ENCODE measurements at regions not wholly inside any gene's neighbourhood (a gene's known extent, or its start where the extent isn't known, plus 50 kb on each side); places are given as distances from the start of the nearest gene placed in this dataset.

DNA sequence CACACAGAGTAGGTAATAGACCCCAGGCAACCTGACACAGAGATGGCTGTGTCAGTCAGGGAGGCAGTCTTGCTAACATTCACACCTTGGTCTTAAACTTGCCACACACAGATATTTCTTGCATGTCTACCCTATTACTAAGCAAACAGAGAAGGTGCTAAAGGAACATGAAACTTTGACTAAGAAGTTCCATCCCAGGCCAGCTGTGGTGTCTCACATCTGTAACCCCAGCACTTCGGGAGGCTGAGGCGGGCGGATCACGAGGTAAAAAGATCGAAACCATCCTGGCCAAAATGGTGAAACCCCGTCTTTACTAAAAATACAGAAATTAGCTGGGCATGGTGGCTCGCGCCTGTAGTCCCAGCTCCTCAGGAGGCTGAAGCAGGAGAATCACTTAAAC, 222.4 kb upstream of the JARID2 start:
- peak in 1 of 2 experiments; percentile 38 for DNase-seq
- TF ChIP-seq, protein P1, sequence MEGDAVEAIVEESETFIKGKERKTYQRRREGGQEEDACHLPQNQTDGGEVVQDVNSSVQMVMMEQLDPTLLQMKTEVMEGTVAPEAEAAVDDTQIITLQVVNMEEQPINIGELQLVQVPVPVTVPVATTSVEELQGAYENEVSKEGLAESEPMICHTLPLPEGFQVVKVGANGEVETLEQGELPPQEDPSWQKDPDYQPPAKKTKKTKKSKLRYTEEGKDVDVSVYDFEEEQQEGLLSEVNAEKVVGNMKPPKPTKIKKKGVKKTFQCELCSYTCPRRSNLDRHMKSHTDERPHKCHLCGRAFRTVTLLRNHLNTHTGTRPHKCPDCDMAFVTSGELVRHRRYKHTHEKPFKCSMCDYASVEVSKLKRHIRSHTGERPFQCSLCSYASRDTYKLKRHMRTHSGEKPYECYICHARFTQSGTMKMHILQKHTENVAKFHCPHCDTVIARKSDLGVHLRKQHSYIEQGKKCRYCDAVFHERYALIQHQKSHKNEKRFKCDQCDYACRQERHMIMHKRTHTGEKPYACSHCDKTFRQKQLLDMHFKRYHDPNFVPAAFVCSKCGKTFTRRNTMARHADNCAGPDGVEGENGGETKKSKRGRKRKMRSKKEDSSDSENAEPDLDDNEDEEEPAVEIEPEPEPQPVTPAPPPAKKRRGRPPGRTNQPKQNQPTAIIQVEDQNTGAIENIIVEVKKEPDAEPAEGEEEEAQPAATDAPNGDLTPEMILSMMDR (conservative IDR thresholded peaks at IDR 0.05), result no peak
- no peak for TF ChIP-seq EZH2 (IDR thresholded peaks at IDR 0.05; ENCODE audit: low read depth)
- ChIA-PET POLR2A (ENCODE audit: unreplicated experiment) (no interaction called here), CTCF (no interaction called here)
- Histone ChIP-seq H4K20me1 (ENCODE audit: insufficient read depth) (no peaks in the 10 kb centered on the region), H3K4me2 (no peak overlapping the region), H3K4me3 (no peak overlapping the region), H3K79me2 (ENCODE audit: low read depth) (no peaks in the 10 kb centered on the region), H3K27ac (no peak overlapping the region), H3K4me1 (replicated peaks; ENCODE audit: insufficient read depth) (peaks cover 34% of the 10 kb centered on the region), H3K27me3 (ENCODE audit: insufficient read depth, low read depth) (no peaks in the 10 kb centered on the region), H3K36me3 (ENCODE audit: low read depth) (no peaks in the 10 kb centered on the region), H3K9me2 (ENCODE audit: insufficient read depth) (no peaks in the 10 kb centered on the region), H3F3A (ENCODE audit: insufficient read depth, low read depth) (peaks cover 10% of the 10 kb centered on the region; the same call in 1 of the 2 replicates), H2AFZ (no peak overlapping the region), H3K9me3 (ENCODE audit: insufficient read depth, low read depth) (no peaks in the 10 kb centered on the region)
- no TSS peak for BruUV-seq (replicated peaks)
- intact Hi-C loops (cut with micrococcal nuclease; ENCODE audit: unreplicated experiment), result no loop called here

DNA sequence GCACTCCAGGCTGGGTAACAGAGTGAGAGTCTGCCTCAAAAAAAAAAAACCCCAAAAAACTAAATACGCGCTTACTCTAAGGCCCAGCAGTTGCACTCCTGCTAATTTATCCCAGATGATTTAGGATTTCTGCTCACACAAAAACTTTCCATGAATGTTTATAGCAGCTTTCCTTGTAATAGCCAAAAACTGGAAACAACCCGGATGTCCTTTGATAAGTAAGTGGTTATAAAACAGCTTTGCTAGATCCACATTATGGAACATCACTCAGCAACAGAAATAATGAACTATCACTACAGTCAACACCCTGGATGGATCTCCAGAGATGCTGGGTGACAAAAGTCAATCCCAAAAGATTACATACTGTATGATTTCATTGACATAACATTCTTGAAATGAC, 220.4 kb upstream of the JARID2 start:
- Histone ChIP-seq H3K9me3 (ENCODE audit: insufficient read depth, low read depth) (no peaks in the 10 kb centered on the region), H3K4me1 (replicated peaks; ENCODE audit: insufficient read depth) (peaks cover 34% of the 10 kb centered on the region), H3K4me2 (no peak overlapping the region), H3K36me3 (ENCODE audit: low read depth) (no peaks in the 10 kb centered on the region), H3K79me2 (ENCODE audit: low read depth) (no peaks in the 10 kb centered on the region), H3K27ac (no peak overlapping the region), H3K9me2 (ENCODE audit: insufficient read depth) (no peaks in the 10 kb centered on the region), H3K4me3 (no peak overlapping the region), H4K20me1 (ENCODE audit: insufficient read depth) (no peaks in the 10 kb centered on the region), H3K27me3 (ENCODE audit: insufficient read depth, low read depth) (no peaks in the 10 kb centered on the region), H2AFZ (no peak overlapping the region), H3F3A (ENCODE audit: insufficient read depth, low read depth) (peaks cover 10% of the 10 kb centered on the region; the same call in 1 of the 2 replicates)
- DNase-seq, result no peak
- TF ChIP-seq, protein P1 (conservative IDR thresholded peaks at IDR 0.05), result no peak
- TF ChIP-seq EZH2 (IDR thresholded peaks at IDR 0.05; ENCODE audit: low read depth), result no peak
- POLR2A ChIA-PET (ENCODE audit: unreplicated experiment), result no interaction called here
- CTCF ChIA-PET, result no interaction called here
- intact Hi-C loops (cut with micrococcal nuclease; ENCODE audit: unreplicated experiment), result no loop called here
- no TSS peak for BruUV-seq (replicated peaks)

DNA sequence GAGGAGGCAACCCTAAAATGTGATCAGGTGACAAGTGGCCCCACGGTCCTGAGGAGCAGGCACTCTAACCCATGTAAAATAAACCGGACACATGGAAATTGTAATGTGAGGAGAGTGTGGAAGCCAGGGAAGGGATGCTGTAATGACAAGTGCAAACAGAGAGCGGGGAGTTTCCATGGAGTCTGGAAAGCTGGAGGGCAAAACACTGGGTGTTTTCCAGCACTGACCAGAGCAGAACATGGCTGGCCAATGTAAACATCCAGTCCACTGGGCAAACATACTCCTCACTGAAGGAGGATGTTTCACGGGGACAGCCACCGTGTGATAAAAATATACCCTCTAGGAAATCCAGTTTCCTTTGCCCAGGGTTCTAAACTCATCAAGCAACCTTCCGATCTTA, 219.0 kb upstream of the JARID2 start:
- intact Hi-C loops (cut with micrococcal nuclease; ENCODE audit: unreplicated experiment), result no loop called here
- peaks cover 26% of the 10 kb centered on the region for H3K4me1 ChIP-seq (replicated peaks; ENCODE audit: insufficient read depth)
- TF ChIP-seq, protein P1 (conservative IDR thresholded peaks at IDR 0.05), result no peak
- no peak for TF ChIP-seq EZH2 (IDR thresholded peaks at IDR 0.05; ENCODE audit: low read depth)
- H3K9me3 ChIP-seq (ENCODE audit: insufficient read depth, low read depth), result no peaks in the 10 kb centered on the region
- H3F3A ChIP-seq (ENCODE audit: insufficient read depth, low read depth), result peaks cover 3% of the 10 kb centered on the region; the same call in 1 of the 2 replicates
- H3K79me2 ChIP-seq (ENCODE audit: low read depth), result no peaks in the 10 kb centered on the region
- DNase-seq, result peak; percentile 24 to 54
- no peak overlapping the region for H3K4me3 ChIP-seq
- no peak overlapping the region for H2AFZ ChIP-seq
- no peaks in the 10 kb centered on the region for H3K36me3 ChIP-seq (ENCODE audit: low read depth)
- CTCF ChIA-PET, result no interaction called here
- no peaks in the 10 kb centered on the region for H4K20me1 ChIP-seq (ENCODE audit: insufficient read depth)
- H3K27me3 ChIP-seq (ENCODE audit: insufficient read depth, low read depth), result no peaks in the 10 kb centered on the region
- no TSS peak for BruUV-seq (replicated peaks)
- H3K9me2 ChIP-seq (ENCODE audit: insufficient read depth), result no peaks in the 10 kb centered on the region
- POLR2A ChIA-PET (ENCODE audit: unreplicated experiment), result no interaction called here
- no peak overlapping the region for H3K4me2 ChIP-seq
- H3K27ac ChIP-seq, result no peak overlapping the region
